ENCODE measurements at regions not wholly inside any gene's neighbourhood (a gene's known extent, or its start where the extent isn't known, plus 50 kb on each side); places are given as distances from the start of the nearest gene placed in this dataset.

DNA sequence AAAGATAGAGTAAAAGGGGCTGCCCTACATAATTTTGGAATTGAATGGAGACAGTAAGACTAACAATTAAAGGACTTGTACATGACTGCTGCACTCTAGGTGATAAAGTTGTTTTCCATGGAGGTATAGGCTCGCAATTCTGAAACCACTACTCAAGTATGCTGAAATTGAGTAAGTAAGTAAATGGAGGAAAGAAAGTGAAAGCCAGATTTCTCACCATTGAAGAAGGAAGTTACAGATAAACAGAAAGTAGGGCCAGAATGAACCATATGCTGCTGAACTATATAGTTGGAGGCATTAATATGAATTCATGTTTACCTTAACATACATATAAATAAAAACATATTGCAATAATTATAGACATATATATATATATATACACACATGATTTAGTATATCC lies 225.7 kb upstream of the ST6GAL2 start:
- ChIA-PET CTCF (no interaction called here), POLR2A (no interaction called here)
- H4K20me1 ChIP-seq (ENCODE audit: insufficient read depth): no peaks in the 10 kb centered on the region
- H3K27me3 ChIP-seq (ENCODE audit: insufficient read depth): no peaks in the 10 kb centered on the region
- TF ChIP-seq SMC3 (IDR thresholded peaks at IDR 0.05; ENCODE audit: low read depth, low read length) (no peak), FOSL2 (IDR thresholded peaks at IDR 0.05; ENCODE audit: borderline replicate concordance, low read depth) (no peak), RAD21 (IDR thresholded peaks at IDR 0.05; ENCODE audit: low read length) (no peak), NFIC (IDR thresholded peaks at IDR 0.05; ENCODE audit: borderline replicate concordance) (no peak), FOXJ3 (CRISPR knock-in tag; IDR thresholded peaks at IDR 0.05) (no peak), YY1 (IDR thresholded peaks at IDR 0.05; ENCODE audit: low read depth) (no peak), EP300 (IDR thresholded peaks at IDR 0.05; ENCODE audit: borderline replicate concordance in 1 of 2, low read depth in 1 of 2, low read length in 1 of 2) (no peak), GATA2 (CRISPR knock-in tag; IDR thresholded peaks at IDR 0.05) (no peak), ELF1 (IDR thresholded peaks at IDR 0.05) (no peak), POLR2AphosphoS5 (IDR thresholded peaks at IDR 0.05; ENCODE audit: low read depth, low read length) (no peak), MEF2A (IDR thresholded peaks at IDR 0.05; ENCODE audit: borderline replicate concordance, low read depth) (no peak), TEAD4 (IDR thresholded peaks at IDR 0.05; ENCODE audit: borderline replicate concordance, insufficient read depth) (no peak), FOXM1 (IDR thresholded peaks at IDR 0.05; ENCODE audit: low read depth) (no peak)
- TF ChIP-seq, protein P1, sequence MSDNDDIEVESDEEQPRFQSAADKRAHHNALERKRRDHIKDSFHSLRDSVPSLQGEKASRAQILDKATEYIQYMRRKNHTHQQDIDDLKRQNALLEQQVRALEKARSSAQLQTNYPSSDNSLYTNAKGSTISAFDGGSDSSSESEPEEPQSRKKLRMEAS (IDR thresholded peaks at IDR 0.05; ENCODE audit: low read depth): no peak
- TF ChIP-seq, protein P2, sequence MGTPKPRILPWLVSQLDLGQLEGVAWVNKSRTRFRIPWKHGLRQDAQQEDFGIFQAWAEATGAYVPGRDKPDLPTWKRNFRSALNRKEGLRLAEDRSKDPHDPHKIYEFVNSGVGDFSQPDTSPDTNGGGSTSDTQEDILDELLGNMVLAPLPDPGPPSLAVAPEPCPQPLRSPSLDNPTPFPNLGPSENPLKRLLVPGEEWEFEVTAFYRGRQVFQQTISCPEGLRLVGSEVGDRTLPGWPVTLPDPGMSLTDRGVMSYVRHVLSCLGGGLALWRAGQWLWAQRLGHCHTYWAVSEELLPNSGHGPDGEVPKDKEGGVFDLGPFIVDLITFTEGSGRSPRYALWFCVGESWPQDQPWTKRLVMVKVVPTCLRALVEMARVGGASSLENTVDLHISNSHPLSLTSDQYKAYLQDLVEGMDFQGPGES (IDR thresholded peaks at IDR 0.05; ENCODE audit: low read depth, low read length): no peak
- TF ChIP-seq, protein P3, sequence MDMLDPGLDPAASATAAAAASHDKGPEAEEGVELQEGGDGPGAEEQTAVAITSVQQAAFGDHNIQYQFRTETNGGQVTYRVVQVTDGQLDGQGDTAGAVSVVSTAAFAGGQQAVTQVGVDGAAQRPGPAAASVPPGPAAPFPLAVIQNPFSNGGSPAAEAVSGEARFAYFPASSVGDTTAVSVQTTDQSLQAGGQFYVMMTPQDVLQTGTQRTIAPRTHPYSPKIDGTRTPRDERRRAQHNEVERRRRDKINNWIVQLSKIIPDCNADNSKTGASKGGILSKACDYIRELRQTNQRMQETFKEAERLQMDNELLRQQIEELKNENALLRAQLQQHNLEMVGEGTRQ (IDR thresholded peaks at IDR 0.05; ENCODE audit: borderline replicate concordance, low read depth, low read length): no peak
- TF ChIP-seq, protein P4, sequence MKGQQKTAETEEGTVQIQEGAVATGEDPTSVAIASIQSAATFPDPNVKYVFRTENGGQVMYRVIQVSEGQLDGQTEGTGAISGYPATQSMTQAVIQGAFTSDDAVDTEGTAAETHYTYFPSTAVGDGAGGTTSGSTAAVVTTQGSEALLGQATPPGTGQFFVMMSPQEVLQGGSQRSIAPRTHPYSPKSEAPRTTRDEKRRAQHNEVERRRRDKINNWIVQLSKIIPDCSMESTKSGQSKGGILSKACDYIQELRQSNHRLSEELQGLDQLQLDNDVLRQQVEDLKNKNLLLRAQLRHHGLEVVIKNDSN (IDR thresholded peaks at IDR 0.05; ENCODE audit: borderline replicate concordance, low read depth): no peak
- TF ChIP-seq, protein P5, sequence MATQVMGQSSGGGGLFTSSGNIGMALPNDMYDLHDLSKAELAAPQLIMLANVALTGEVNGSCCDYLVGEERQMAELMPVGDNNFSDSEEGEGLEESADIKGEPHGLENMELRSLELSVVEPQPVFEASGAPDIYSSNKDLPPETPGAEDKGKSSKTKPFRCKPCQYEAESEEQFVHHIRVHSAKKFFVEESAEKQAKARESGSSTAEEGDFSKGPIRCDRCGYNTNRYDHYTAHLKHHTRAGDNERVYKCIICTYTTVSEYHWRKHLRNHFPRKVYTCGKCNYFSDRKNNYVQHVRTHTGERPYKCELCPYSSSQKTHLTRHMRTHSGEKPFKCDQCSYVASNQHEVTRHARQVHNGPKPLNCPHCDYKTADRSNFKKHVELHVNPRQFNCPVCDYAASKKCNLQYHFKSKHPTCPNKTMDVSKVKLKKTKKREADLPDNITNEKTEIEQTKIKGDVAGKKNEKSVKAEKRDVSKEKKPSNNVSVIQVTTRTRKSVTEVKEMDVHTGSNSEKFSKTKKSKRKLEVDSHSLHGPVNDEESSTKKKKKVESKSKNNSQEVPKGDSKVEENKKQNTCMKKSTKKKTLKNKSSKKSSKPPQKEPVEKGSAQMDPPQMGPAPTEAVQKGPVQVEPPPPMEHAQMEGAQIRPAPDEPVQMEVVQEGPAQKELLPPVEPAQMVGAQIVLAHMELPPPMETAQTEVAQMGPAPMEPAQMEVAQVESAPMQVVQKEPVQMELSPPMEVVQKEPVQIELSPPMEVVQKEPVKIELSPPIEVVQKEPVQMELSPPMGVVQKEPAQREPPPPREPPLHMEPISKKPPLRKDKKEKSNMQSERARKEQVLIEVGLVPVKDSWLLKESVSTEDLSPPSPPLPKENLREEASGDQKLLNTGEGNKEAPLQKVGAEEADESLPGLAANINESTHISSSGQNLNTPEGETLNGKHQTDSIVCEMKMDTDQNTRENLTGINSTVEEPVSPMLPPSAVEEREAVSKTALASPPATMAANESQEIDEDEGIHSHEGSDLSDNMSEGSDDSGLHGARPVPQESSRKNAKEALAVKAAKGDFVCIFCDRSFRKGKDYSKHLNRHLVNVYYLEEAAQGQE (IDR thresholded peaks at IDR 0.05; ENCODE audit: low read depth, low read length): no peak
- TF ChIP-seq, protein P6, sequence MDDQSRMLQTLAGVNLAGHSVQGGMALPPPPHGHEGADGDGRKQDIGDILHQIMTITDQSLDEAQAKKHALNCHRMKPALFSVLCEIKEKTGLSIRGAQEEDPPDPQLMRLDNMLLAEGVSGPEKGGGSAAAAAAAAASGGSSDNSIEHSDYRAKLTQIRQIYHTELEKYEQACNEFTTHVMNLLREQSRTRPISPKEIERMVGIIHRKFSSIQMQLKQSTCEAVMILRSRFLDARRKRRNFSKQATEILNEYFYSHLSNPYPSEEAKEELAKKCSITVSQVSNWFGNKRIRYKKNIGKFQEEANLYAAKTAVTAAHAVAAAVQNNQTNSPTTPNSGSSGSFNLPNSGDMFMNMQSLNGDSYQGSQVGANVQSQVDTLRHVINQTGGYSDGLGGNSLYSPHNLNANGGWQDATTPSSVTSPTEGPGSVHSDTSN (IDR thresholded peaks at IDR 0.05): no peak
- no peaks in the 10 kb centered on the region for H3K9me2 ChIP-seq
- no peak overlapping the region for H3K4me2 ChIP-seq
- H2AFZ ChIP-seq (ENCODE audit: low read depth): no peak overlapping the region
- no peaks in the 10 kb centered on the region for H3F3A ChIP-seq (replicated peaks; ENCODE audit: insufficient read depth)
- no peak for DNase-seq
- no peaks in the 10 kb centered on the region for H3K4me1 ChIP-seq (ENCODE audit: control insufficient read depth in 1 of 2, insufficient read depth in 2 of 2, low read depth in 1 of 2, low read length in 1 of 2)
- H3K27ac ChIP-seq (ENCODE audit: low read depth in 2 of 2, low read length in 1 of 2): no peak overlapping the region
- H3K79me2 ChIP-seq (ENCODE audit: insufficient read depth): no peaks in the 10 kb centered on the region
- WGBS (ENCODE audit: low lambda C conversion rate): 33% methylated on average over 1 of the region's 1 CpG
- H3K36me3 ChIP-seq (replicated peaks in 1 of 2; ENCODE audit: control insufficient read depth in 1 of 2, insufficient read depth in 2 of 2, low read length in 1 of 2): no peaks in the 10 kb centered on the region
- H3K9me3 ChIP-seq: no peaks in the 10 kb centered on the region
- H3K4me3 ChIP-seq (ENCODE audit: low read depth in 2 of 2, low read length in 1 of 2): no peak overlapping the region
- no peak overlapping the region for H3K9ac ChIP-seq

Data from SK-N-SH (cell line).